ENCODE measurements at regions not wholly inside any gene's neighbourhood (a gene's known extent, or its start where the extent isn't known, plus 50 kb on each side); places are given as distances from the start of the nearest gene placed in this dataset.

GRCh38 chr5:2001300-2001699 is 118.6 kb upstream of the IRX4 start:
- FAIRE-seq, result no peak
- no peaks in the 10 kb centered on the region for H3K36me3 ChIP-seq (ENCODE audit: control insufficient read depth, insufficient read depth, low read length)
- H3K4me3 ChIP-seq (ENCODE audit: low read depth, low read length), result no peak overlapping the region
- no peak for TF ChIP-seq CTCF (IDR thresholded peaks at IDR 0.05; ENCODE audit: insufficient read depth, low read length, severe bottlenecking)
- DNase-seq (ENCODE audit: low read depth), result no peak
- H3K27me3 ChIP-seq (ENCODE audit: control insufficient read depth, insufficient read depth, low read length), result no peaks in the 10 kb centered on the region

GRCh38 chr5:2000591-2000990 is 117.9 kb upstream of the IRX4 start:
- TF ChIP-seq CTCF (IDR thresholded peaks at IDR 0.05; ENCODE audit: insufficient read depth, low read length, severe bottlenecking), result no peak
- Histone ChIP-seq H3K36me3 (ENCODE audit: control insufficient read depth, insufficient read depth, low read length) (no peaks in the 10 kb centered on the region), H3K27me3 (ENCODE audit: control insufficient read depth, insufficient read depth, low read length) (no peaks in the 10 kb centered on the region), H3K4me3 (ENCODE audit: low read depth, low read length) (no peak overlapping the region)
- DNase-seq (ENCODE audit: low read depth) (no peak), FAIRE-seq (no peak)

- FAIRE-seq, result no peak
- Histone ChIP-seq H3K27me3 (ENCODE audit: control insufficient read depth, insufficient read depth, low read length) (no peaks in the 10 kb centered on the region), H3K36me3 (ENCODE audit: control insufficient read depth, insufficient read depth, low read length) (no peaks in the 10 kb centered on the region), H3K4me3 (ENCODE audit: low read depth, low read length) (no peak overlapping the region)
- DNase-seq (ENCODE audit: low read depth), result no peak
- TF ChIP-seq CTCF (IDR thresholded peaks at IDR 0.05; ENCODE audit: insufficient read depth, low read length, severe bottlenecking), result no peak
Observed at GRCh38 chr5:1999794-2000193, 117.1 kb upstream of the IRX4 start.

GRCh38 chr5:1998716-1999317 is 116.1 kb upstream of the IRX4 start:
- Histone ChIP-seq H3K4me3 (ENCODE audit: low read depth, low read length) (no peak overlapping the region), H3K36me3 (ENCODE audit: control insufficient read depth, insufficient read depth, low read length) (no peaks in the 10 kb centered on the region), H3K27me3 (ENCODE audit: control insufficient read depth, insufficient read depth, low read length) (no peaks in the 10 kb centered on the region)
- DNase-seq (ENCODE audit: low read depth) (no peak), FAIRE-seq (no peak)
- TF ChIP-seq CTCF (IDR thresholded peaks at IDR 0.05; ENCODE audit: insufficient read depth, low read length, severe bottlenecking), result no peak

- Histone ChIP-seq H3K4me3 (ENCODE audit: low read depth, low read length) (no peak overlapping the region), H3K36me3 (ENCODE audit: control insufficient read depth, insufficient read depth, low read length) (no peaks in the 10 kb centered on the region), H3K27me3 (ENCODE audit: control insufficient read depth, insufficient read depth, low read length) (no peaks in the 10 kb centered on the region)
- DNase-seq (ENCODE audit: low read depth), result no peak
- no peak for TF ChIP-seq CTCF (IDR thresholded peaks at IDR 0.05; ENCODE audit: insufficient read depth, low read length, severe bottlenecking)
- peak; percentile 94 for FAIRE-seq
Observed at GRCh38 chr5:1998348-1998669, 115.6 kb upstream of the IRX4 start.

DNA sequence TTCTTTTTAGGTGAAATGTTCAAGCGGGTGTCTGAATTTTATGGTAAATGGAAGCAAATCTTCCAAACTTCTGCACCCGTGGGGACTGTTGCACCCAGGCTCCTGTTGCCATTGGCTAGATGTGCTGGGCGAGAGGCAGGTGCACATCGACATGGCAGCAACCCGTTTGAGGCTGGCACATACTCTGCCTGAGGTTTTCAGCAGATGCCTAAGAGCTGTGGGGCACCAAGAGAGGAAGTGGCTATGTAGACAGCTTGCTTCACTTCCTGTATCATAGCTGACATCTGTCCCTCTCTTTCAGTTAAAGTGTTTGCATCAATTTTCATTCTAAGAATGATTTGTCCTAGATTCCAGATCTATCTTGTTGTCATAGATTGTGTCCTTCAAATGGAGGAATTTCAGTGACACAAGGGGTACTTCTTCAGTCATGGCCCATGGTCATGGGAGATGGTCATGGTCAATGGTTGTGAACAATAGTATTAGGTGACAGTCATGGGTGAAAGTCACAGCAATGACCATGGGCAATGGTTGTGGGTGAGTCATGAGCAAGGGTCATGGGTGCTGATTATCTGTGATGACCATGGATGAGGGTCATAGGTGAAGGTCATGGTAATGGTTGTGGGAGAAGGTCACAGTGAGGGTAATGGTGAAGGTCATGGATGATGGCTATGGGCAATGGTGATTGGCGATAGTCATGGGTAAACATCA is 115.1 kb upstream of the IRX4 start:
- H3K36me3 ChIP-seq (ENCODE audit: control insufficient read depth, insufficient read depth, low read length), result no peaks in the 10 kb centered on the region
- TF ChIP-seq CTCF (IDR thresholded peaks at IDR 0.05; ENCODE audit: insufficient read depth, low read length, severe bottlenecking), result no peak
- no peak overlapping the region for H3K4me3 ChIP-seq (ENCODE audit: low read depth, low read length)
- FAIRE-seq (no peak), DNase-seq (ENCODE audit: low read depth) (no peak)
- no peaks in the 10 kb centered on the region for H3K27me3 ChIP-seq (ENCODE audit: control insufficient read depth, insufficient read depth, low read length)
